H1 (cell line): ENCODE measurements at regions not wholly inside any gene's neighbourhood (a gene's known extent, or its start where the extent isn't known, plus 50 kb on each side); places are given as distances from the start of the nearest gene placed in this dataset.

ENCODE experiments used
- CTCF ChIA-PET: fragments of 300-600 bp; sonication (Branson Sonifier 250); formaldehyde crosslinking; loops from one replicate; lab custom pipeline; 2021; ENCODE audit not compliant: partially characterized antibody; lab: Charles Lee
- POLR2A ChIA-PET: fragments of 300-600 bp; sonication (Branson Sonifier 250); formaldehyde crosslinking; loops from one replicate; lab custom pipeline; 2021; ENCODE audit warnings: inconsistent platforms; ENCODE audit not compliant: partially characterized antibody; lab: Charles Lee
- DNase-seq, 2 experiments: peaks; one replicate each; pipeline versions ENCODE4 v3.0.0 to v3.0.0-alpha.2; 2010 to 2022; ENCODE audit warnings: low spot score in 2 of 2, low read depth in 1 of 2, mixed read lengths in 1 of 2
- FAIRE-seq: peaks from 2 replicates; lab custom pipeline; 2011; peaks lifted over from hg19 to GRCh38; lab: Jason Lieb, UNC
- H2AFZ ChIP-seq: 2 replicates; pipeline ENCODE4 v1.8.1; 2012; ENCODE audit warnings: low read length, inconsistent platforms
- H2AK5ac ChIP-seq: 2 replicates; pipeline ENCODE4 v1.6.1; 2013; ENCODE audit warnings: low read depth, low read length
- H2BK120ac ChIP-seq: replicated peaks from 2 replicates; pipeline ENCODE3; 2013; ENCODE audit warnings: low read depth, low read length, inconsistent platforms
- H2BK12ac ChIP-seq: 2 replicates; pipeline ENCODE4 v1.6.1; 2013; ENCODE audit warnings: low read depth, low read length
- H2BK15ac ChIP-seq: 2 replicates; pipeline ENCODE4 v1.6.1; 2013; ENCODE audit warnings: low read length
- H2BK20ac ChIP-seq: 2 replicates; pipeline ENCODE4 v1.6.1; 2013; ENCODE audit warnings: low read length
- H2BK5ac ChIP-seq: 2 replicates; pipeline ENCODE4 v1.6.1; 2013; ENCODE audit warnings: low read depth, low read length
- H3K14ac ChIP-seq: 2 replicates; pipeline ENCODE4 v1.6.1; 2013; ENCODE audit warnings: inconsistent platforms; ENCODE audit not compliant: insufficient read length
- H3K18ac ChIP-seq: 2 replicates; pipeline ENCODE4 v1.6.1; 2013; ENCODE audit warnings: low read length; ENCODE audit errors: extremely low read depth
- H3K23ac ChIP-seq: 2 replicates; pipeline ENCODE4 v1.6.1; 2013; ENCODE audit warnings: inconsistent platforms; ENCODE audit not compliant: insufficient read length
- H3K23me2 ChIP-seq: 2 replicates; pipeline ENCODE4 v1.6.1; 2013; ENCODE audit warnings: low read depth, low read length
- H3K27ac ChIP-seq: 2 replicates; pipeline ENCODE4 v1.6.1; 2011; ENCODE audit warnings: low read depth, low read length, inconsistent platforms
- H3K27me3 ChIP-seq, 4 experiments: replicated peaks in 1 of 4; 1 replicate in 1 of 4; 2 replicates in 3 of 4; pipeline versions ENCODE4 v1.6.1 to v1.8.1; 2011 to 2013; ENCODE audit warnings: low read length in 3 of 4, mild to moderate bottlenecking in 3 of 4, inconsistent platforms in 2 of 4, mixed read lengths in 2 of 4, moderate library complexity in 1 of 4; ENCODE audit not compliant: control insufficient read depth in 3 of 4, insufficient read depth in 3 of 4; ENCODE audit errors: extremely low read depth in 1 of 4
- H3K36me3 ChIP-seq, 4 experiments: 2 replicates each; pipeline versions ENCODE4 v1.6.1 to v1.8.1; 2011 to 2013; ENCODE audit warnings: mild to moderate bottlenecking in 4 of 4, low read length in 3 of 4, moderate library complexity in 2 of 4, control low read depth in 1 of 4, inconsistent platforms in 1 of 4; ENCODE audit not compliant: insufficient read depth in 4 of 4, control insufficient read depth in 2 of 4
- H3K4ac ChIP-seq: replicated peaks from 2 replicates; pipeline ENCODE3; 2013; ENCODE audit warnings: low read length, low read depth, mixed read lengths, inconsistent platforms; ENCODE audit not compliant: insufficient read length
- H3K4me1 ChIP-seq, 4 experiments: replicated peaks in 1 of 4; 1 replicate in 1 of 4; 2 replicates in 3 of 4; pipeline versions ENCODE4 v1.6.1 to v1.8.1; 2011 to 2013; ENCODE audit warnings: low read length in 3 of 4, inconsistent platforms in 2 of 4, mixed read lengths in 1 of 4; ENCODE audit not compliant: insufficient read depth in 4 of 4, control insufficient read depth in 3 of 4
- H3K4me2 ChIP-seq, 2 experiments: 2 replicates each; pipeline versions ENCODE4 v1.6.1 to v1.8.1; 2011 to 2013; ENCODE audit warnings: low read depth in 2 of 2, low read length in 2 of 2, control low read depth in 1 of 2, inconsistent platforms in 1 of 2, mild to moderate bottlenecking in 1 of 2; ENCODE audit not compliant: insufficient read depth in 1 of 2
- H3K4me3 ChIP-seq, 4 experiments: fragments of 200-600, 300-600 bp in 1 of 4; sonication (generic), shearing (Covaris generic), sonication (Bioruptor Twin) in 1 of 4; 2 replicates each; pipeline versions ENCODE4 v1.5.1 to v1.8.1; 2011 to 2016; ENCODE audit warnings: low read length in 4 of 4, low read depth in 3 of 4, control low read depth in 2 of 4, inconsistent platforms in 2 of 4, mild to moderate bottlenecking in 2 of 4, mixed read lengths in 1 of 4, moderate library complexity in 1 of 4; ENCODE audit not compliant: insufficient read depth in 2 of 4; ENCODE audit errors: extremely low read depth in 1 of 4
- H3K56ac ChIP-seq: replicated peaks from 2 replicates; pipeline ENCODE3; 2013; ENCODE audit warnings: low read depth, mild to moderate bottlenecking, mixed read lengths, low read length, inconsistent platforms; ENCODE audit not compliant: insufficient read length
- H3K79me1 ChIP-seq: 2 replicates; pipeline ENCODE4 v1.6.1; 2013; ENCODE audit warnings: low read depth, low read length, control low read depth
- H3K79me2 ChIP-seq, 2 experiments: 2 replicates each; pipeline versions ENCODE4 v1.6.1 to v1.8.1; 2012 to 2013; ENCODE audit warnings: low read length in 2 of 2, mild to moderate bottlenecking in 2 of 2, inconsistent platforms in 1 of 2; ENCODE audit not compliant: insufficient read depth in 2 of 2, control insufficient read depth in 1 of 2
- H3K9ac ChIP-seq, 4 experiments: replicated peaks in 1 of 4; 1 replicate in 1 of 4; 2 replicates in 3 of 4; pipeline versions ENCODE4 v1.6.1 to v1.8.1; 2011 to 2013; ENCODE audit warnings: low read depth in 3 of 4, low read length in 3 of 4, control low read depth in 2 of 4, mild to moderate bottlenecking in 2 of 4, moderate library complexity in 2 of 4, inconsistent platforms in 1 of 4; ENCODE audit errors: extremely low read depth in 1 of 4
- H3K9me3 ChIP-seq, 2 experiments: 2 replicates each; pipeline versions ENCODE4 v1.6.1 to v1.8.1; 2012 to 2013; ENCODE audit warnings: mild to moderate bottlenecking in 2 of 2, moderate library complexity in 2 of 2, control low read depth in 1 of 2, inconsistent platforms in 1 of 2, low read depth in 1 of 2, low read length in 1 of 2, mixed read lengths in 1 of 2; ENCODE audit not compliant: insufficient read depth in 2 of 2
- H4K20me1 ChIP-seq, 2 experiments: replicated peaks in 1 of 2; 2 replicates each; pipeline versions ENCODE3 to v1.8.1; 2011 to 2013; ENCODE audit warnings: inconsistent platforms in 2 of 2, low read length in 2 of 2, mild to moderate bottlenecking in 1 of 2; ENCODE audit not compliant: insufficient read depth in 2 of 2, control insufficient read depth in 1 of 2
- H4K5ac ChIP-seq: 2 replicates; pipeline ENCODE4 v1.6.1; 2013; ENCODE audit warnings: low read length, low read depth, mixed read lengths, inconsistent platforms; ENCODE audit not compliant: insufficient read length
- H4K8ac ChIP-seq: 2 replicates; pipeline ENCODE4 v1.8.0; 2013; ENCODE audit warnings: mild to moderate bottlenecking, moderate library complexity, low read length, inconsistent platforms; ENCODE audit not compliant: insufficient read depth; ENCODE audit errors: extremely low read depth
- H4K91ac ChIP-seq: replicated peaks from 2 replicates; pipeline ENCODE3; 2013; ENCODE audit warnings: low read length, mixed read lengths, inconsistent platforms; ENCODE audit not compliant: insufficient read length
- ASH2L ChIP-seq: fragments of 200-600, 300-600 bp; sonication (generic); IDR thresholded peaks from one replicate; pipeline ENCODE4 v1.7.1; 2017; ENCODE audit warnings: low read length
- CBX8 ChIP-seq: fragments of 300-800, 300-1000 bp; sonication (generic); IDR thresholded peaks from 2 replicates; pipeline ENCODE4 v1.7.1; 2016; ENCODE audit warnings: low read depth, low read length, borderline replicate concordance
- KDM1A ChIP-seq: fragments of 200-600, 300-600 bp; sonication (generic); IDR thresholded peaks from 2 replicates; pipeline ENCODE4 v1.7.1; 2016; ENCODE audit warnings: mild to moderate bottlenecking, low read length, borderline replicate concordance
- POLR2AphosphoS5 ChIP-seq: IDR thresholded peaks from 2 replicates; pipeline ENCODE4 v1.6.1; 2011; ENCODE audit warnings: low read depth, low read length
- RBBP5 ChIP-seq: IDR thresholded peaks from 2 replicates; pipeline ENCODE4 v1.7.1; 2012; ENCODE audit warnings: low read depth, mild to moderate bottlenecking, inconsistent platforms, low read length, moderate library complexity, borderline replicate concordance
- SIX5 ChIP-seq: IDR thresholded peaks from 2 replicates; pipeline ENCODE4 v1.6.1; 2011; ENCODE audit warnings: mild to moderate bottlenecking, low read depth, low read length
- SP1 ChIP-seq: IDR thresholded peaks from 2 replicates; pipeline ENCODE4 v1.6.1; 2011; ENCODE audit warnings: low read depth, low read length
- TEAD4 ChIP-seq: IDR thresholded peaks from 2 replicates; pipeline ENCODE4 v1.6.1; 2012; ENCODE audit warnings: low read depth, low read length, inconsistent platforms, mixed read lengths
- TF ChIP-seq, protein P1 (sequence below): IDR thresholded peaks from 2 replicates; pipeline ENCODE4 v1.6.1; 2012; ENCODE audit warnings: inconsistent platforms

- Histone ChIP-seq H2BK15ac (no peak overlapping the region), H3K4me3 (no peak overlapping the region), H2AK5ac (no peak overlapping the region), H3K56ac (no peak overlapping the region), H3K23ac (no peak overlapping the region), H4K91ac (no peak overlapping the region), H3K4me1 (no peaks in the 10 kb centered on the region), H3K27me3 (no peaks in the 10 kb centered on the region), H3K79me1 (no peaks in the 10 kb centered on the region), H3K14ac (no peak overlapping the region), H3K4me2 (no peak overlapping the region), H2BK12ac (no peak overlapping the region), H3K23me2 (no peaks in the 10 kb centered on the region), H2BK5ac (no peak overlapping the region), H2AFZ (no peak overlapping the region), H4K20me1 (no peaks in the 10 kb centered on the region), H3K79me2 (no peaks in the 10 kb centered on the region), H3K9ac (no peak overlapping the region), H3K4ac (no peak overlapping the region), H3K27ac (no peak overlapping the region), H3K36me3 (no peaks in the 10 kb centered on the region), H2BK20ac (no peak overlapping the region), H3K9me3 (no peaks in the 10 kb centered on the region), H3K18ac (no peak overlapping the region), H4K5ac (no peak overlapping the region), H2BK120ac (no peak overlapping the region), H4K8ac (no peak overlapping the region)
- POLR2A ChIA-PET, result no interaction called here
- CTCF ChIA-PET, result no interaction called here
- FAIRE-seq (no peak), DNase-seq (no peak)
- no peak for TF ChIP-seq CBX8
- no peak for TF ChIP-seq KDM1A
- no peak for TF ChIP-seq SIX5
- TF ChIP-seq TEAD4, result no peak
- no peak for TF ChIP-seq ASH2L
- TF ChIP-seq RBBP5, result no peak
- no peak for TF ChIP-seq POLR2AphosphoS5
- no peak for TF ChIP-seq SP1
- TF ChIP-seq, protein P1, sequence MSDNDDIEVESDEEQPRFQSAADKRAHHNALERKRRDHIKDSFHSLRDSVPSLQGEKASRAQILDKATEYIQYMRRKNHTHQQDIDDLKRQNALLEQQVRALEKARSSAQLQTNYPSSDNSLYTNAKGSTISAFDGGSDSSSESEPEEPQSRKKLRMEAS, result no peak
Measured at GRCh38 chr12:74614426-74614825, 76.8 kb downstream of the ATXN7L3B start.
